H1 (cell line): ENCODE measurements at regions not wholly inside any gene's neighbourhood (a gene's known extent, or its start where the extent isn't known, plus 50 kb on each side); places are given as distances from the start of the nearest gene placed in this dataset.

Experiments
- CTCF ChIA-PET: fragments of 300-600 bp; sonication (Branson Sonifier 250); formaldehyde crosslinking; loops from one replicate; lab custom pipeline; 2021; ENCODE audit not compliant: partially characterized antibody; lab: Charles Lee
- POLR2A ChIA-PET: fragments of 300-600 bp; sonication (Branson Sonifier 250); formaldehyde crosslinking; loops from one replicate; lab custom pipeline; 2021; ENCODE audit warnings: inconsistent platforms; ENCODE audit not compliant: partially characterized antibody; lab: Charles Lee
- DNase-seq, 2 experiments: peaks; one replicate each; pipeline versions ENCODE4 v3.0.0 to v3.0.0-alpha.2; 2010 to 2022; ENCODE audit warnings: low spot score in 2 of 2, low read depth in 1 of 2, mixed read lengths in 1 of 2
- FAIRE-seq: peaks from 2 replicates; lab custom pipeline; 2011; peaks lifted over from hg19 to GRCh38; lab: Jason Lieb, UNC
- H2AFZ ChIP-seq: 2 replicates; pipeline ENCODE4 v1.8.1; 2012; ENCODE audit warnings: low read length, inconsistent platforms
- H2AK5ac ChIP-seq: 2 replicates; pipeline ENCODE4 v1.6.1; 2013; ENCODE audit warnings: low read depth, low read length
- H2BK120ac ChIP-seq: replicated peaks from 2 replicates; pipeline ENCODE3; 2013; ENCODE audit warnings: low read depth, low read length, inconsistent platforms
- H2BK12ac ChIP-seq: 2 replicates; pipeline ENCODE4 v1.6.1; 2013; ENCODE audit warnings: low read depth, low read length
- H2BK15ac ChIP-seq: 2 replicates; pipeline ENCODE4 v1.6.1; 2013; ENCODE audit warnings: low read length
- H2BK20ac ChIP-seq: 2 replicates; pipeline ENCODE4 v1.6.1; 2013; ENCODE audit warnings: low read length
- H2BK5ac ChIP-seq: 2 replicates; pipeline ENCODE4 v1.6.1; 2013; ENCODE audit warnings: low read depth, low read length
- H3K14ac ChIP-seq: 2 replicates; pipeline ENCODE4 v1.6.1; 2013; ENCODE audit warnings: inconsistent platforms; ENCODE audit not compliant: insufficient read length
- H3K18ac ChIP-seq: 2 replicates; pipeline ENCODE4 v1.6.1; 2013; ENCODE audit warnings: low read length; ENCODE audit errors: extremely low read depth
- H3K23ac ChIP-seq: 2 replicates; pipeline ENCODE4 v1.6.1; 2013; ENCODE audit warnings: inconsistent platforms; ENCODE audit not compliant: insufficient read length
- H3K23me2 ChIP-seq: 2 replicates; pipeline ENCODE4 v1.6.1; 2013; ENCODE audit warnings: low read depth, low read length
- H3K27ac ChIP-seq: 2 replicates; pipeline ENCODE4 v1.6.1; 2011; ENCODE audit warnings: low read depth, low read length, inconsistent platforms
- H3K27me3 ChIP-seq, 4 experiments: replicated peaks in 1 of 4; 1 replicate in 1 of 4; 2 replicates in 3 of 4; pipeline versions ENCODE4 v1.6.1 to v1.8.1; 2011 to 2013; ENCODE audit warnings: low read length in 3 of 4, mild to moderate bottlenecking in 3 of 4, inconsistent platforms in 2 of 4, mixed read lengths in 2 of 4, moderate library complexity in 1 of 4; ENCODE audit not compliant: control insufficient read depth in 3 of 4, insufficient read depth in 3 of 4; ENCODE audit errors: extremely low read depth in 1 of 4
- H3K36me3 ChIP-seq, 4 experiments: 2 replicates each; pipeline versions ENCODE4 v1.6.1 to v1.8.1; 2011 to 2013; ENCODE audit warnings: mild to moderate bottlenecking in 4 of 4, low read length in 3 of 4, moderate library complexity in 2 of 4, control low read depth in 1 of 4, inconsistent platforms in 1 of 4; ENCODE audit not compliant: insufficient read depth in 4 of 4, control insufficient read depth in 2 of 4
- H3K4ac ChIP-seq: replicated peaks from 2 replicates; pipeline ENCODE3; 2013; ENCODE audit warnings: low read length, low read depth, mixed read lengths, inconsistent platforms; ENCODE audit not compliant: insufficient read length
- H3K4me1 ChIP-seq, 4 experiments: replicated peaks in 1 of 4; 1 replicate in 1 of 4; 2 replicates in 3 of 4; pipeline versions ENCODE4 v1.6.1 to v1.8.1; 2011 to 2013; ENCODE audit warnings: low read length in 3 of 4, inconsistent platforms in 2 of 4, mixed read lengths in 1 of 4; ENCODE audit not compliant: insufficient read depth in 4 of 4, control insufficient read depth in 3 of 4
- H3K4me2 ChIP-seq, 2 experiments: 2 replicates each; pipeline versions ENCODE4 v1.6.1 to v1.8.1; 2011 to 2013; ENCODE audit warnings: low read depth in 2 of 2, low read length in 2 of 2, control low read depth in 1 of 2, inconsistent platforms in 1 of 2, mild to moderate bottlenecking in 1 of 2; ENCODE audit not compliant: insufficient read depth in 1 of 2
- H3K4me3 ChIP-seq, 4 experiments: fragments of 200-600, 300-600 bp in 1 of 4; sonication (generic), shearing (Covaris generic), sonication (Bioruptor Twin) in 1 of 4; 2 replicates each; pipeline versions ENCODE4 v1.5.1 to v1.8.1; 2011 to 2016; ENCODE audit warnings: low read length in 4 of 4, low read depth in 3 of 4, control low read depth in 2 of 4, inconsistent platforms in 2 of 4, mild to moderate bottlenecking in 2 of 4, mixed read lengths in 1 of 4, moderate library complexity in 1 of 4; ENCODE audit not compliant: insufficient read depth in 2 of 4; ENCODE audit errors: extremely low read depth in 1 of 4
- H3K56ac ChIP-seq: replicated peaks from 2 replicates; pipeline ENCODE3; 2013; ENCODE audit warnings: low read depth, mild to moderate bottlenecking, mixed read lengths, low read length, inconsistent platforms; ENCODE audit not compliant: insufficient read length
- H3K79me1 ChIP-seq: 2 replicates; pipeline ENCODE4 v1.6.1; 2013; ENCODE audit warnings: low read depth, low read length, control low read depth
- H3K79me2 ChIP-seq, 2 experiments: 2 replicates each; pipeline versions ENCODE4 v1.6.1 to v1.8.1; 2012 to 2013; ENCODE audit warnings: low read length in 2 of 2, mild to moderate bottlenecking in 2 of 2, inconsistent platforms in 1 of 2; ENCODE audit not compliant: insufficient read depth in 2 of 2, control insufficient read depth in 1 of 2
- H3K9ac ChIP-seq, 4 experiments: replicated peaks in 1 of 4; 1 replicate in 1 of 4; 2 replicates in 3 of 4; pipeline versions ENCODE4 v1.6.1 to v1.8.1; 2011 to 2013; ENCODE audit warnings: low read depth in 3 of 4, low read length in 3 of 4, control low read depth in 2 of 4, mild to moderate bottlenecking in 2 of 4, moderate library complexity in 2 of 4, inconsistent platforms in 1 of 4; ENCODE audit errors: extremely low read depth in 1 of 4
- H3K9me3 ChIP-seq, 2 experiments: 2 replicates each; pipeline versions ENCODE4 v1.6.1 to v1.8.1; 2012 to 2013; ENCODE audit warnings: mild to moderate bottlenecking in 2 of 2, moderate library complexity in 2 of 2, control low read depth in 1 of 2, inconsistent platforms in 1 of 2, low read depth in 1 of 2, low read length in 1 of 2, mixed read lengths in 1 of 2; ENCODE audit not compliant: insufficient read depth in 2 of 2
- H4K20me1 ChIP-seq, 2 experiments: replicated peaks in 1 of 2; 2 replicates each; pipeline versions ENCODE3 to v1.8.1; 2011 to 2013; ENCODE audit warnings: inconsistent platforms in 2 of 2, low read length in 2 of 2, mild to moderate bottlenecking in 1 of 2; ENCODE audit not compliant: insufficient read depth in 2 of 2, control insufficient read depth in 1 of 2
- H4K5ac ChIP-seq: 2 replicates; pipeline ENCODE4 v1.6.1; 2013; ENCODE audit warnings: low read length, low read depth, mixed read lengths, inconsistent platforms; ENCODE audit not compliant: insufficient read length
- H4K8ac ChIP-seq: 2 replicates; pipeline ENCODE4 v1.8.0; 2013; ENCODE audit warnings: mild to moderate bottlenecking, moderate library complexity, low read length, inconsistent platforms; ENCODE audit not compliant: insufficient read depth; ENCODE audit errors: extremely low read depth
- H4K91ac ChIP-seq: replicated peaks from 2 replicates; pipeline ENCODE3; 2013; ENCODE audit warnings: low read length, mixed read lengths, inconsistent platforms; ENCODE audit not compliant: insufficient read length
- CREB1 ChIP-seq: IDR thresholded peaks from 2 replicates; pipeline ENCODE4 v1.6.1; 2012; ENCODE audit warnings: inconsistent platforms
- EP300 ChIP-seq, 2 experiments: IDR thresholded peaks; 1 replicate in 1 of 2; 2 replicates in 1 of 2; pipeline ENCODE4 v1.6.1; 2011 to 2012; ENCODE audit warnings: low read depth in 2 of 2, low read length in 2 of 2, mild to moderate bottlenecking in 2 of 2, borderline replicate concordance in 1 of 2, inconsistent platforms in 1 of 2, moderate library complexity in 1 of 2
- KDM1A ChIP-seq: fragments of 200-600, 300-600 bp; sonication (generic); IDR thresholded peaks from 2 replicates; pipeline ENCODE4 v1.7.1; 2016; ENCODE audit warnings: mild to moderate bottlenecking, low read length, borderline replicate concordance
- KDM5A ChIP-seq: fragments of 200-600 bp; IDR thresholded peaks from 2 replicates; pipeline ENCODE4 v1.7.1; 2012; ENCODE audit warnings: mild to moderate bottlenecking, low read length, inconsistent platforms, mixed read lengths
- MAFK ChIP-seq: IDR thresholded peaks from 2 replicates; pipeline ENCODE4 v1.6.1; 2012; ENCODE audit warnings: low read depth, mild to moderate bottlenecking, improper control_type of control experiment, low read length
- POLR2A ChIP-seq, 2 experiments: IDR thresholded peaks; 1 replicate in 1 of 2; 2 replicates in 1 of 2; pipeline ENCODE4 v1.6.1; 2011; ENCODE audit warnings: low read depth in 2 of 2, low read length in 2 of 2, mild to moderate bottlenecking in 2 of 2; ENCODE audit errors: control extremely low read depth in 1 of 2
- RBBP5 ChIP-seq: IDR thresholded peaks from 2 replicates; pipeline ENCODE4 v1.7.1; 2012; ENCODE audit warnings: low read depth, mild to moderate bottlenecking, inconsistent platforms, low read length, moderate library complexity, borderline replicate concordance
- RNF2 ChIP-seq: fragments of 200-900, 300-1000 bp; sonication (generic); IDR thresholded peaks from 2 replicates; pipeline ENCODE4 v1.7.1; 2016; ENCODE audit warnings: borderline replicate concordance, low read depth, mild to moderate bottlenecking, antibody characterized with exemption, low read length; ENCODE audit not compliant: poor library complexity, severe bottlenecking; ENCODE audit errors: missing control alignments
- SP4 ChIP-seq: IDR thresholded peaks from 2 replicates; pipeline ENCODE4 v1.6.1; 2012; ENCODE audit warnings: low read length, inconsistent platforms
- SRF ChIP-seq: IDR thresholded peaks from 2 replicates; pipeline ENCODE4 v1.6.1; 2011; ENCODE audit warnings: mild to moderate bottlenecking, low read depth, low read length, moderate library complexity
- YY1 ChIP-seq: IDR thresholded peaks from 2 replicates; pipeline ENCODE4 v1.6.1; 2011; ENCODE audit warnings: low read depth, mild to moderate bottlenecking, low read length
- WGBS, 2 experiments: shearing (Covaris generic) in 1 of 2; methylation state at CpG; one replicate each; pipeline versions ENCODE4 v1.1.6 to v1.1.7; 2013 to 2015; ENCODE audit warnings: low lambda C conversion rate in 2 of 2, mixed read lengths in 2 of 2, inconsistent platforms in 1 of 2, low coverage in 1 of 2, missing lambda C conversion rate in 1 of 2; ENCODE audit not compliant: insufficient replicate concordance in 2 of 2, insufficient coverage in 1 of 2, insufficient read length in 1 of 2; ENCODE audit errors: extremely low coverage in 1 of 2, missing lambda C conversion rate in 1 of 2; 5-methylcytosine and 5-hydroxymethylcytosine counted together

- Histone ChIP-seq H2AK5ac (no peak overlapping the region), H3K27ac (no peak overlapping the region), H3K79me1 (no peaks in the 10 kb centered on the region), H3K18ac (no peak overlapping the region), H2BK12ac (no peak overlapping the region), H3K56ac (no peak overlapping the region), H3K14ac (no peak overlapping the region), H3K27me3 (peaks cover 2 to 22% (median 18%) of the 10 kb centered on the region in 4 experiments), H4K8ac (no peak overlapping the region), H2BK120ac (no peak overlapping the region), H4K20me1 (no peaks in the 10 kb centered on the region), H2AFZ (no peak overlapping the region), H3K23me2 (peaks cover 4% of the 10 kb centered on the region; the same call in 1 of the 2 replicates), H3K4me2 (no peak overlapping the region), H2BK5ac (no peak overlapping the region), H3K9me3 (no peaks in the 10 kb centered on the region), H3K36me3 (no peaks in the 10 kb centered on the region), H3K4ac (no peak overlapping the region), H2BK20ac (no peak overlapping the region), H4K5ac (no peak overlapping the region), H3K4me1 (peaks cover 0 to 11% (median 6%) of the 10 kb centered on the region in 4 experiments; a peak in 5 of 7 replicates), H2BK15ac (no peak overlapping the region), H4K91ac (no peak overlapping the region), H3K4me3 (no peak overlapping the region), H3K79me2 (no peaks in the 10 kb centered on the region), H3K23ac (no peak overlapping the region), H3K9ac (no peak overlapping the region)
- 87% methylated on average over 10 of the region's 10 CpGs; no CpG with 5 or more reads in 1 of the 2 experiments for WGBS, 2 experiments
- FAIRE-seq (no peak), DNase-seq (no peak)
- CTCF ChIA-PET: interaction anchor here (1.1 to 3.6 kb wide), 9 partner anchors 11 to 196 kb away, joined by 3 to 30 read pairs (median 4); no protein-coding TSS in a partner anchor
- TF ChIP-seq RNF2 (no peak), KDM1A (no peak), YY1 (no peak), EP300 (IDR thresholded peaks at IDR 0.05; ENCODE audit: borderline replicate concordance in 1 of 2, low read depth in 2 of 2, low read length in 2 of 2) (no peak), SP4 (no peak), MAFK (no peak), CREB1 (no peak), SRF (no peak), KDM5A (no peak), RBBP5 (no peak), POLR2A (IDR thresholded peaks at IDR 0.05; ENCODE audit: control extremely low read depth in 1 of 2, low read depth in 2 of 2, low read length in 2 of 2) (no peak)
- POLR2A ChIA-PET: no interaction called here
These were observed 110.7 kb upstream of the CLMP start for GRCh38 chr11:123305601-123306375.
